ENCODE measurements at regions not wholly inside any gene's neighbourhood (a gene's known extent, or its start where the extent isn't known, plus 50 kb on each side); places are given as distances from the start of the nearest gene placed in this dataset.

DNA sequence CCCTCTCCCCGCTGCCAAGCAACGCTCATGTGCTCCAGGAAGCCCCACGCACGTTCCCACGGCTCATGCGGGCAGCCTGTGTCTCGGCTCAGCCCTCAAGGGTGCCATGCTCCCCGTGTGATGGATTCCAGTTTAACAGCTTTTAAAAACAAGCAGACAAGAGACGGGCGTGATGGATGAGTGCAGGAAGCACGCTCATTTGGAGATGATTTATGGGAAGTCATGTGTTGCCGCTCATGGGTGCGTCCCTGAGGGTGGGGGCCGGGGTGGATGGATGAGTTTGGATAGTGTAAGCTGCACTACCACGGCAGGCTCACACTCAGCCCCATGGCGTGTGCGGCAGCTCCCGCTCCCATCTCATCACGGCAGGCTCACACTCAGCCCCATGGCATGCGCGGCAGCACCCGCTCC, 132.8 kb downstream of the RBFOX3 start:
- TF ChIP-seq, protein P1, sequence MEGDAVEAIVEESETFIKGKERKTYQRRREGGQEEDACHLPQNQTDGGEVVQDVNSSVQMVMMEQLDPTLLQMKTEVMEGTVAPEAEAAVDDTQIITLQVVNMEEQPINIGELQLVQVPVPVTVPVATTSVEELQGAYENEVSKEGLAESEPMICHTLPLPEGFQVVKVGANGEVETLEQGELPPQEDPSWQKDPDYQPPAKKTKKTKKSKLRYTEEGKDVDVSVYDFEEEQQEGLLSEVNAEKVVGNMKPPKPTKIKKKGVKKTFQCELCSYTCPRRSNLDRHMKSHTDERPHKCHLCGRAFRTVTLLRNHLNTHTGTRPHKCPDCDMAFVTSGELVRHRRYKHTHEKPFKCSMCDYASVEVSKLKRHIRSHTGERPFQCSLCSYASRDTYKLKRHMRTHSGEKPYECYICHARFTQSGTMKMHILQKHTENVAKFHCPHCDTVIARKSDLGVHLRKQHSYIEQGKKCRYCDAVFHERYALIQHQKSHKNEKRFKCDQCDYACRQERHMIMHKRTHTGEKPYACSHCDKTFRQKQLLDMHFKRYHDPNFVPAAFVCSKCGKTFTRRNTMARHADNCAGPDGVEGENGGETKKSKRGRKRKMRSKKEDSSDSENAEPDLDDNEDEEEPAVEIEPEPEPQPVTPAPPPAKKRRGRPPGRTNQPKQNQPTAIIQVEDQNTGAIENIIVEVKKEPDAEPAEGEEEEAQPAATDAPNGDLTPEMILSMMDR (IDR thresholded peaks at IDR 0.05; ENCODE audit: low read depth, low read length) = no peak
- TF ChIP-seq POLR2A (IDR thresholded peaks at IDR 0.05; ENCODE audit: extremely low read depth, insufficient read length) = no peak
